IMR-90 (cell line): ENCODE measurements at regions not wholly inside any gene's neighbourhood (a gene's known extent, or its start where the extent isn't known, plus 50 kb on each side); places are given as distances from the start of the nearest gene placed in this dataset.

ENCODE experiments used
- ATAC-seq: fragments of 200-7000 bp; cut with Tn5 transposase; 2 replicates; pipeline ENCODE4 v1.9.1; 2020; ENCODE audit warnings: low read depth, mild to moderate bottlenecking, moderate library complexity
- BruUV-seq: library from RNA; stranded (reverse); fragments of 400-500 nt; replicated peaks from 2 replicates; lab custom pipeline; 2021; lab: Mats Ljungman, UMichigan
- CTCF ChIA-PET: fragments of 300-600 bp; formaldehyde crosslinking; extraction: SDS; loops from one replicate; lab custom pipeline; 2021; ENCODE audit warnings: antibody characterized with exemption; lab: Yijun Ruan, JAX
- POLR2A ChIA-PET: fragments of 300-600 bp; sonication (Branson Sonifier 250); formaldehyde crosslinking; loops from one replicate; lab custom pipeline; 2022; ENCODE audit warnings: antibody characterized with exemption; ENCODE audit not compliant: unreplicated experiment; lab: Charles Lee
- DNase-seq: peaks from one replicate; pipeline ENCODE4 v3.0.0; 2013
- H2AFZ ChIP-seq: replicated peaks from 2 replicates; pipeline ENCODE3; 2013; ENCODE audit warnings: low read length, mild to moderate bottlenecking; ENCODE audit not compliant: poor library complexity
- H2AK5ac ChIP-seq: 2 replicates; pipeline ENCODE4 v1.6.1; 2013; ENCODE audit warnings: low read depth, low read length, inconsistent platforms
- H2AK9ac ChIP-seq: replicated peaks from 2 replicates; pipeline ENCODE3; 2013; ENCODE audit warnings: mild to moderate bottlenecking, low read depth, low read length, moderate library complexity; ENCODE audit not compliant: poor library complexity
- H2BK120ac ChIP-seq: 2 replicates; pipeline ENCODE4 v1.6.1; 2013; ENCODE audit warnings: low read depth, low read length, inconsistent platforms
- H2BK15ac ChIP-seq: 3 replicates; pipeline ENCODE4 v1.6.1; 2013; ENCODE audit warnings: low read depth, low read length, inconsistent platforms
- H2BK20ac ChIP-seq: 2 replicates; pipeline ENCODE4 v1.6.1; 2013; ENCODE audit warnings: low read depth, mild to moderate bottlenecking, inconsistent platforms, low read length, moderate library complexity
- H2BK5ac ChIP-seq: 2 replicates; pipeline ENCODE4 v1.6.1; 2013; ENCODE audit warnings: mild to moderate bottlenecking, low read depth, low read length, inconsistent platforms; ENCODE audit not compliant: poor library complexity, severe bottlenecking
- H3K14ac ChIP-seq: replicated peaks from 2 replicates; pipeline ENCODE4 v1.6.1; 2013; ENCODE audit warnings: low read depth, low read length, inconsistent platforms
- H3K18ac ChIP-seq: 2 replicates; pipeline ENCODE4 v1.6.1; 2013; ENCODE audit warnings: low read depth, low read length, control low read depth
- H3K23ac ChIP-seq: 2 replicates; pipeline ENCODE4 v1.6.1; 2013; ENCODE audit warnings: low read depth, low read length, inconsistent platforms
- H3K27ac ChIP-seq: 2 replicates; pipeline ENCODE4 v1.5.1; 2013; ENCODE audit warnings: mild to moderate bottlenecking, control low read depth, low read length; ENCODE audit not compliant: insufficient read depth
- H3K27me3 ChIP-seq: 2 replicates; pipeline ENCODE4 v1.6.1; 2013; ENCODE audit warnings: low read length; ENCODE audit not compliant: control insufficient read depth, insufficient read depth
- H3K36me3 ChIP-seq: 2 replicates; pipeline ENCODE4 v1.6.1; 2013; ENCODE audit warnings: low read length, mixed read lengths; ENCODE audit not compliant: control insufficient read depth, insufficient read depth
- H3K4ac ChIP-seq: 2 replicates; pipeline ENCODE4 v1.6.1; 2013; ENCODE audit warnings: low read depth, low read length, inconsistent platforms
- H3K4me1 ChIP-seq: 2 replicates; pipeline ENCODE4 v1.6.1; 2013; ENCODE audit warnings: low read length, mixed read lengths; ENCODE audit not compliant: control insufficient read depth, insufficient read depth
- H3K4me2 ChIP-seq: 2 replicates; pipeline ENCODE4 v1.6.1; 2013; ENCODE audit warnings: low read depth, mild to moderate bottlenecking, control low read depth, low read length, moderate library complexity
- H3K4me3 ChIP-seq: 2 replicates; pipeline ENCODE4 v1.5.1; 2013; ENCODE audit warnings: low read depth, mild to moderate bottlenecking, control low read depth, low read length, moderate library complexity; ENCODE audit not compliant: insufficient read depth
- H3K56ac ChIP-seq: 2 replicates; pipeline ENCODE4 v1.6.1; 2013; ENCODE audit warnings: low read length, inconsistent platforms; ENCODE audit not compliant: insufficient read depth; ENCODE audit errors: extremely low read depth
- H3K79me1 ChIP-seq, 2 experiments: 2 replicates each; pipeline ENCODE4 v1.6.1; 2013; ENCODE audit warnings: low read length in 2 of 2, inconsistent platforms in 1 of 2, low read depth in 1 of 2
- H3K9ac ChIP-seq: 2 replicates; pipeline ENCODE4 v1.6.1; 2013; ENCODE audit warnings: low read depth, low read length, control low read depth
- H3K9me1 ChIP-seq: 2 replicates; pipeline ENCODE4 v1.6.1; 2013; ENCODE audit warnings: low read length, inconsistent platforms; ENCODE audit not compliant: insufficient read depth
- H3K9me3 ChIP-seq: 2 replicates; pipeline ENCODE4 v1.6.1; 2013; ENCODE audit warnings: low read length; ENCODE audit not compliant: control insufficient read depth, insufficient read depth
- H4K20me1 ChIP-seq: 2 replicates; pipeline ENCODE4 v1.6.1; 2013; ENCODE audit warnings: low read length, inconsistent platforms; ENCODE audit not compliant: insufficient read depth
- H4K5ac ChIP-seq: 2 replicates; pipeline ENCODE4 v1.6.1; 2013; ENCODE audit warnings: mild to moderate bottlenecking, low read depth, low read length, control low read depth
- H4K8ac ChIP-seq, 2 experiments: 2 replicates each; pipeline ENCODE4 v1.6.1; 2013; ENCODE audit warnings: low read depth in 2 of 2, low read length in 2 of 2, control low read depth in 1 of 2, inconsistent platforms in 1 of 2
- H4K91ac ChIP-seq: 2 replicates; pipeline ENCODE4 v1.6.1; 2013; ENCODE audit warnings: low read depth, low read length, inconsistent platforms; ENCODE audit not compliant: insufficient read depth
- MAFK ChIP-seq: IDR thresholded peaks from 2 replicates; pipeline ENCODE4 v1.6.1; 2012; ENCODE audit warnings: low read depth, low read length, improper control_type of control experiment
- POLR2A ChIP-seq: IDR thresholded peaks from 2 replicates; pipeline ENCODE4 v1.6.1; 2012; ENCODE audit warnings: mild to moderate bottlenecking, low read depth, low read length
- RCOR1 ChIP-seq: IDR thresholded peaks from 2 replicates; pipeline ENCODE4 v1.6.1; 2012; ENCODE audit warnings: mild to moderate bottlenecking, low read length, improper control_type of control experiment; ENCODE audit not compliant: insufficient replicate concordance
- WGBS, 2 experiments: methylation state at CpG; one replicate each; pipeline versions ENCODE4 v1.1.5 to v1.1.7; 2013; ENCODE audit warnings: missing lambda C conversion rate in 2 of 2; ENCODE audit not compliant: insufficient read length in 1 of 2; ENCODE audit errors: extremely low coverage in 2 of 2; 5-methylcytosine and 5-hydroxymethylcytosine counted together
- dilution Hi-C: fragments of 300-500 bp; cut with HindIII; formaldehyde crosslinking; loops from one replicate; pipeline ENCODE4 v1.14.3; 2018; ENCODE audit warnings: low sequenced_read_pairs; ENCODE audit not compliant: unreplicated experiment
- in situ Hi-C: fragments of 300-500 bp; cut with MboI; formaldehyde crosslinking; loops from 3 replicates; pipeline ENCODE4 v1.14.3; 2019; ENCODE audit warnings: low sequenced_read_pairs, inconsistent platforms, mixed read lengths
- intact Hi-C: fragments of 100-400 bp; cut with micrococcal nuclease; formaldehyde crosslinking; loops from 2 replicates; pipeline ENCODE4 v1.10.0; 2022
- TF ChIP-seq, protein P1 (sequence below): fragments of 150-350 bp; IDR thresholded peaks from 2 replicates; pipeline ENCODE4 v1.6.1; 2016; ENCODE audit warnings: low read depth, mild to moderate bottlenecking, low read length, moderate library complexity, borderline replicate concordance

DNA sequence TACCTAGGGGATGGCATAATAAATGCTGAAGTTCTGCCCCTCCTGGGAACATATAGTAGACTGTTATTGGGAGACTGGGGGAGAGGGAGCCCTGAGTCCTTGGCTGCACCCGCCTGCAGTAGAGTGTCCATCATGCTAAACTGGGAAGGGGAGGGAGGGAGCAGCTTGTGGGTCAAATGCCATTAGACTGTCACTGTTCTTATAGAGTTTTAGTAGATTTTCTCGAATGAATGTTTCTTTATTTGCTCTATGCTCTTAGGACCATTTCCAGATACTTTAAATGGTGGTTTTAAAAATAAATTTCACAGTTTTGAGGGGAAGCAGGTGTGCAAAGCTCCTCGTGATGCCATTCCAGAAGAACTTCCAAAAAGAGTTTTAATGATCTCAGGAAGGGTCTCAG, 111.6 kb upstream of the USP9X start:
- no peak overlapping the region for H2AK9ac ChIP-seq
- H2BK120ac ChIP-seq: no peak overlapping the region
- H3K79me1 ChIP-seq: no peaks in the 10 kb centered on the region
- BruUV-seq: no TSS peak
- H4K91ac ChIP-seq: no peak overlapping the region
- no peak overlapping the region for H3K56ac ChIP-seq
- no peak overlapping the region for H2BK20ac ChIP-seq
- no peak overlapping the region for H2BK5ac ChIP-seq
- no peak overlapping the region for H4K8ac ChIP-seq
- ChIA-PET POLR2A (no interaction called here), CTCF (no interaction called here)
- H3K9me3 ChIP-seq: peaks cover 5% of the 10 kb centered on the region; the same call in 1 of the 2 replicates
- no peak overlapping the region for H3K23ac ChIP-seq
- no peak overlapping the region for H4K5ac ChIP-seq
- H3K4me1 ChIP-seq: no peaks in the 10 kb centered on the region; the same call in 1 of the 2 replicates
- DNase-seq (no peak), ATAC-seq (no peak)
- no peak overlapping the region for H3K14ac ChIP-seq
- TF ChIP-seq MAFK (no peak), RCOR1 (no peak), POLR2A (no peak)
- TF ChIP-seq, protein P1, sequence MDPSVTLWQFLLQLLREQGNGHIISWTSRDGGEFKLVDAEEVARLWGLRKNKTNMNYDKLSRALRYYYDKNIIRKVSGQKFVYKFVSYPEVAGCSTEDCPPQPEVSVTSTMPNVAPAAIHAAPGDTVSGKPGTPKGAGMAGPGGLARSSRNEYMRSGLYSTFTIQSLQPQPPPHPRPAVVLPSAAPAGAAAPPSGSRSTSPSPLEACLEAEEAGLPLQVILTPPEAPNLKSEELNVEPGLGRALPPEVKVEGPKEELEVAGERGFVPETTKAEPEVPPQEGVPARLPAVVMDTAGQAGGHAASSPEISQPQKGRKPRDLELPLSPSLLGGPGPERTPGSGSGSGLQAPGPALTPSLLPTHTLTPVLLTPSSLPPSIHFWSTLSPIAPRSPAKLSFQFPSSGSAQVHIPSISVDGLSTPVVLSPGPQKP: no peak
- no peak overlapping the region for H3K18ac ChIP-seq
- H3K27me3 ChIP-seq: no peaks in the 10 kb centered on the region
- H3K27ac ChIP-seq: no peak overlapping the region
- dilution Hi-C loops (no loop called here), intact Hi-C loops (no loop called here), in situ Hi-C loops (no loop called here)
- no peak overlapping the region for H2AFZ ChIP-seq
- H2AK5ac ChIP-seq: no peak overlapping the region
- H3K4me3 ChIP-seq: no peak overlapping the region
- no peak overlapping the region for H3K4ac ChIP-seq
- H3K4me2 ChIP-seq: no peak overlapping the region
- H3K9ac ChIP-seq: no peak overlapping the region
- 50% methylated on average over 1 of the region's 3 CpGs; no CpG with 5 or more reads in 1 of the 2 experiments for WGBS, 2 experiments
- no peak overlapping the region for H2BK15ac ChIP-seq
- H3K9me1 ChIP-seq: no peaks in the 10 kb centered on the region
- H4K20me1 ChIP-seq: no peaks in the 10 kb centered on the region
- H3K36me3 ChIP-seq: no peaks in the 10 kb centered on the region
